ENCODE measurements at regions not wholly inside any gene's neighbourhood (a gene's known extent, or its start where the extent isn't known, plus 50 kb on each side); places are given as distances from the start of the nearest gene placed in this dataset.

DNA sequence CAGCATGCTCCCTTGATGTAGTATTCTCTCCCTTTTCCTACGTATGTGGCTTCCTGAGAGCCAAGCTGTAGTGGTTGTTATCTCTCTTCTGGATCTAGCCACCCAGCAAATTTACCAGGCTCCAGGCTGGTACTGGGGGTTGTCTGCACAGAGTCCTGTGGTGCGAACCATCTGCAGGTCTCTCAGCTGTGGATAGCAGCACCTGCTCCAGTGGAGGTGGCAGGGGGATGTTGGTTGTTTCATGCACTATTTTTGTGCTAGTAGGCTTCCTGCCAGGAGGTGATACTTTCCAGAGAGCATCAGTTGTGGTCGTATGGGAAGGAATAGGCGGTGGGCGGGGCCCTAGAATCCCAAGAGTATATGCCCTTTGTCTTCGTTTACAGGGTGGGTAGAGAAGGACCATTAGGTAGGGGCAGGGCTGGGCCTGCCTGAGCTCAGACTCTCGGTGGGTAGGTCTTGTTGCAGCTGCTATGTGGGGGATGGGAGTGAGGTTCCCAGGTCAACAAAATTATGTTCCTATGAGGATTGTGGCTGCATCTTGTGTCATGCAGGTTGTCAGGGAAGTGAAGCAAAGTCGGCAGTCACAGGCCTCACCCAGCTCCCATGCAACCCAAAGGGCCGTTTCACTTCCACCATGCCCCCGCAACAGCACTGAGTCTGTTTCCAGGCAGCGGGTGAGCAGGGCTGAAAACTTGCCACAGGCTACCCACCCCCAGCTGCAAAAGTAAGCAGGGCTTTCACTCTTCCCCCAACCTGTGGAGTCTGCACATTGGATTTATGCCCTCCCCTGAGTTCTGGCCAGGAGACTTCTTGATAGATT lies 1139.5 kb downstream of the BCL11A start:
- Mint-ChIP-seq H3K4me3 (no peak overlapping the region), H3K27me3 (no peaks in the 10 kb centered on the region), H3K9me3 (peaks cover 10 to 48% of the 10 kb centered on the region in 2 donors), H3K36me3 (ENCODE audit: insufficient read depth) (no peaks in the 10 kb centered on the region), H3K4me1 (ENCODE audit: low read depth in 2 of 2) (no peaks in the 10 kb centered on the region), H3K27ac (no peak overlapping the region)
- DNase-seq: no peak
- ATAC-seq (replicated peaks): no peak

DNA sequence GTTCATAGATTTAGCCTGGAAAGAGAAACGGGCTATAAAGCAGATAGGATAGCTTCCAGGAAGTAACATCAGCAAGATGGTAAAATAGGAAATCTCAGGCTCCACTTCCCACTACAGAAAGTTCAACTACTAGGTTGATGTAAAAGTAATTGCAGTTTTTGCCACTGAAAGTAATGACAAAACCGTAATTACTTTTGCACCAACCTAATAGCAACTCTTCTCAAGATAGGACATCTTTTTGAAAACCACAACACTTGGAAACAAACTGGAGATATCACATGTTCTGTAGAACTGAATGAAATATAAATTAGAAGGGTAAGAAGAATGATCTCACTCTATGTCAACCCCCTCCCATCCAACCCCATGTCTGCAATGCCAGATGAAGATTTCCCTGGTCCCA lies 1154.3 kb downstream of the BCL11A start:
- no peak for DNase-seq
- no peaks in the 10 kb centered on the region for H3K4me1 Mint-ChIP-seq (ENCODE audit: low read depth in 2 of 2)
- H3K36me3 Mint-ChIP-seq (ENCODE audit: insufficient read depth): no peaks in the 10 kb centered on the region
- H3K4me3 Mint-ChIP-seq: no peak overlapping the region
- peaks cover 0 to 6% of the 10 kb centered on the region in 2 donors for H3K9me3 Mint-ChIP-seq
- H3K27ac Mint-ChIP-seq: no peak overlapping the region
- no peaks in the 10 kb centered on the region for H3K27me3 Mint-ChIP-seq
- no peak for ATAC-seq (replicated peaks)

- Mint-ChIP-seq H3K27me3 (no peaks in the 10 kb centered on the region), H3K4me1 (ENCODE audit: low read depth in 2 of 2) (no peaks in the 10 kb centered on the region), H3K36me3 (ENCODE audit: insufficient read depth) (no peaks in the 10 kb centered on the region), H3K9me3 (peaks cover 0 to 9% of the 10 kb centered on the region in 2 donors), H3K4me3 (no peak overlapping the region), H3K27ac (no peak overlapping the region)
- ATAC-seq (replicated peaks) (no peak), DNase-seq (no peak)
Measured at GRCh38 chr2:59398081-59398480, 1155.4 kb downstream of the BCL11A start.

- Mint-ChIP-seq H3K4me1 (ENCODE audit: low read depth in 2 of 2) (no peaks in the 10 kb centered on the region), H3K9me3 (peaks cover 2 to 13% of the 10 kb centered on the region in 2 donors), H3K36me3 (ENCODE audit: insufficient read depth) (no peaks in the 10 kb centered on the region), H3K27ac (no peak overlapping the region), H3K27me3 (no peaks in the 10 kb centered on the region), H3K4me3 (no peak overlapping the region)
- no peak for ATAC-seq (replicated peaks)
- no peak for DNase-seq
Measured at GRCh38 chr2:59395119-59395518, 1154.0 kb upstream of the FANCL start.

- H3K9me3 Mint-ChIP-seq: peaks cover 8 to 17% of the 10 kb centered on the region in 2 donors
- no peak overlapping the region for H3K4me3 Mint-ChIP-seq
- no peak for DNase-seq
- ATAC-seq (replicated peaks): no peak
- H3K4me1 Mint-ChIP-seq (ENCODE audit: low read depth in 2 of 2): no peaks in the 10 kb centered on the region
- H3K27ac Mint-ChIP-seq: no peak overlapping the region
- no peaks in the 10 kb centered on the region for H3K36me3 Mint-ChIP-seq (ENCODE audit: insufficient read depth)
- no peaks in the 10 kb centered on the region for H3K27me3 Mint-ChIP-seq
Measured at GRCh38 chr2:59391896-59392295, 1150.8 kb upstream of the FANCL start.

- DNase-seq (no peak), ATAC-seq (replicated peaks) (no peak)
- Mint-ChIP-seq H3K27me3 (no peaks in the 10 kb centered on the region), H3K36me3 (ENCODE audit: insufficient read depth) (no peaks in the 10 kb centered on the region), H3K27ac (no peak overlapping the region), H3K9me3 (peaks cover 15 to 19% of the 10 kb centered on the region in 2 donors), H3K4me1 (ENCODE audit: low read depth in 2 of 2) (no peaks in the 10 kb centered on the region), H3K4me3 (no peak overlapping the region)
Measured at GRCh38 chr2:59390581-59390980, 1149.5 kb upstream of the FANCL start.

GRCh38 chr2:59389240-59389639 lies 1148.1 kb upstream of the FANCL start:
- Mint-ChIP-seq H3K36me3 (ENCODE audit: insufficient read depth) (no peaks in the 10 kb centered on the region), H3K4me3 (no peak overlapping the region)
- no peak for ATAC-seq (replicated peaks)

DNA sequence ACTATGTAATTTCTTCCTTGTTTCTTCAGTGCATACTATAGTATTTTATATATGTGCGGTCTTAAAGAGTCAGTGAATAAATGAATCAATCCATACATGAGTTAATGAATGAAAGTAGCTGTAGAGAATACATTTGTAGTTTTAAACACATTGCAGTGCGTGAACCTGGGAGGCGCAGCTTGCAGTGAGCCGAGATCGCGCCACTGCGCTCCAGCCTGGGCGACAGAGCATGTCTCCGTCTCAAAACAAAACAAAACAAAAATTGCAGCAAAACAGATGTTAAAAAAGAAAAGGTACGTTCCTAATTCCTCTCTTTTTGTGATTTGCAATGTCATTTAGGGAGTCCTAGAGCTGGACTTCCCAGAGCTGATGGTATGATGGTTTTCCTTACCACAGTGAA lies 1144.8 kb upstream of the FANCL start:
- no peaks in the 10 kb centered on the region for H3K27me3 Mint-ChIP-seq
- no peak for ATAC-seq (replicated peaks)
- no peak overlapping the region for H3K27ac Mint-ChIP-seq
- no peaks in the 10 kb centered on the region for H3K4me1 Mint-ChIP-seq (ENCODE audit: low read depth in 2 of 2)
- no peak overlapping the region for H3K4me3 Mint-ChIP-seq
- peaks cover 13 to 15% of the 10 kb centered on the region in 2 donors for H3K9me3 Mint-ChIP-seq
- DNase-seq: no peak
- H3K36me3 Mint-ChIP-seq (ENCODE audit: insufficient read depth): no peaks in the 10 kb centered on the region

More at GRCh38 chr2:59389240-59389639, 1148.1 kb upstream of the FANCL start:
- H3K9me3 Mint-ChIP-seq: peaks cover 15 to 17% of the 10 kb centered on the region in 2 donors
- no peaks in the 10 kb centered on the region for H3K4me1 Mint-ChIP-seq (ENCODE audit: low read depth in 2 of 2)
- DNase-seq: no peak
- no peak overlapping the region for H3K27ac Mint-ChIP-seq
- no peaks in the 10 kb centered on the region for H3K27me3 Mint-ChIP-seq

- Mint-ChIP-seq H3K27me3 (no peaks in the 10 kb centered on the region), H3K27ac (no peak overlapping the region), H3K4me1 (ENCODE audit: low read depth in 2 of 2) (no peaks in the 10 kb centered on the region), H3K36me3 (ENCODE audit: insufficient read depth) (no peaks in the 10 kb centered on the region), H3K9me3 (peaks cover 12 to 18% of the 10 kb centered on the region in 2 donors), H3K4me3 (no peak overlapping the region)
- no peak for DNase-seq
- ATAC-seq (replicated peaks): no peak
Measured at GRCh38 chr2:59383473-59383872, 1142.3 kb upstream of the FANCL start.

DNA sequence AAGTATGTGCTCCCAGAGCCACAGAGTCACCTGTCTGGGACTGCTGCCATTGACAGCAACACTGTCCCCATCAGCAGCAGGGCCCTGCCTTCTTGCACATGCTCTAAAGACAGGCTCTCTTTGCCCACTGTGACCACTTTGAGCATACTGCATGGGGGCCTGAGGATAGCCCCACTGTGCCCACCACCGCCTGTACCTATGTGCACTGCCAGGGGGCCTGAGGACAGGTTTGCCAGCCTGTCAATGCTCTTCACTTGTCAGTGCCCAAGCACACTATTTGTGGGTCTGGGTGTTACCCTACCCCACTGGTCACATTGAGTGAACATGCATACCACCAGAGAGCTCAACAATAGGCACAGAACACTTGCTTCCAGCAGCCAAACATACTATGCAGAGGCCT lies 1137.0 kb upstream of the FANCL start:
- ATAC-seq (replicated peaks) (no peak), DNase-seq (no peak)
- Mint-ChIP-seq H3K9me3 (peaks cover 9 to 13% of the 10 kb centered on the region in 2 donors), H3K4me1 (ENCODE audit: low read depth in 2 of 2) (no peaks in the 10 kb centered on the region), H3K27ac (no peak overlapping the region), H3K36me3 (ENCODE audit: insufficient read depth) (no peaks in the 10 kb centered on the region), H3K4me3 (no peak overlapping the region), H3K27me3 (no peaks in the 10 kb centered on the region)

DNA sequence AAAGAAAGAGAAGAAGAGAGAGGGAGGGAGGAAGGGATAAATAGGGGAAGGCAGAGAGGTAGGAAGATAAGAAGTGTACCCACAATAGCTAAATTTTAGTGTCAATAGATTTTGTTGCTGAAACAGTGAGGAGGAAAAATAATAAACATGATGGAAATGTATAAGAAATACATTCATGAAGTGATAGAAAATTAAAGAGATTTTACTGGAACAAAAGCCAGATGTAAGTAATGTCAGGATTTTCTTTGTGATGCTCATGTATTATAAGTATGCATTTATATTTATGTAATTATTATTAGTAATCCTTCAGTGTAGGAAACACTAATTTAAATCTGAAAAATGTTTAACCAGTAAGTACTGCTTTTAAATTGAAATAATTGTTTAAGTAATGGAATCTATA lies 1125.2 kb upstream of the FANCL start:
- no peak overlapping the region for H3K27ac Mint-ChIP-seq
- no peak overlapping the region for H3K4me3 Mint-ChIP-seq
- no peaks in the 10 kb centered on the region for H3K27me3 Mint-ChIP-seq
- no peak for DNase-seq
- no peaks in the 10 kb centered on the region for H3K36me3 Mint-ChIP-seq (ENCODE audit: insufficient read depth)
- peaks cover 0 to 6% of the 10 kb centered on the region in 2 donors for H3K9me3 Mint-ChIP-seq
- ATAC-seq (replicated peaks): no peak
- H3K4me1 Mint-ChIP-seq (ENCODE audit: low read depth in 2 of 2): no peaks in the 10 kb centered on the region

DNA sequence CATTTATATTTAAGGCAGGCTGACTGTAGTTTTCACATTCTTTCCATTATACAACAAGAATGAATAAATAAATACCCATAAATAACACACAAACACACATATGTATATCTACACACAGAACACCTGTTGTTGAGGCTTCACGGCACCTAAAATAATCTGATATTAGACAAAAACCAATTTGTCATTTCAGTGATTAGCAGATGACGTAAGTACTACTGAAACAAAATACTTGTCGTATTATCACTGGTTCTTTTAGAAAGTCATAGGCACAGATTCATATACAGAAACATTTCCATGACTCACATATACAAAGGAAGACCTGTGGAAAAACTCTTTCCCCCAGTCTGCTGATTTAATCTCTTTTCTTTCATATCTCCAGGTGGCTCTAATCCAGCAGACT lies 1113.4 kb upstream of the FANCL start:
- H3K36me3 Mint-ChIP-seq (ENCODE audit: insufficient read depth): no peaks in the 10 kb centered on the region
- DNase-seq (no peak), ATAC-seq (replicated peaks) (no peak)
- H3K4me3 Mint-ChIP-seq: no peak overlapping the region
- H3K9me3 Mint-ChIP-seq: peaks cover 0 to 3% of the 10 kb centered on the region in 2 donors
- H3K27ac Mint-ChIP-seq: no peak overlapping the region
- H3K27me3 Mint-ChIP-seq: no peaks in the 10 kb centered on the region
- H3K4me1 Mint-ChIP-seq (ENCODE audit: low read depth in 2 of 2): no peaks in the 10 kb centered on the region

DNA sequence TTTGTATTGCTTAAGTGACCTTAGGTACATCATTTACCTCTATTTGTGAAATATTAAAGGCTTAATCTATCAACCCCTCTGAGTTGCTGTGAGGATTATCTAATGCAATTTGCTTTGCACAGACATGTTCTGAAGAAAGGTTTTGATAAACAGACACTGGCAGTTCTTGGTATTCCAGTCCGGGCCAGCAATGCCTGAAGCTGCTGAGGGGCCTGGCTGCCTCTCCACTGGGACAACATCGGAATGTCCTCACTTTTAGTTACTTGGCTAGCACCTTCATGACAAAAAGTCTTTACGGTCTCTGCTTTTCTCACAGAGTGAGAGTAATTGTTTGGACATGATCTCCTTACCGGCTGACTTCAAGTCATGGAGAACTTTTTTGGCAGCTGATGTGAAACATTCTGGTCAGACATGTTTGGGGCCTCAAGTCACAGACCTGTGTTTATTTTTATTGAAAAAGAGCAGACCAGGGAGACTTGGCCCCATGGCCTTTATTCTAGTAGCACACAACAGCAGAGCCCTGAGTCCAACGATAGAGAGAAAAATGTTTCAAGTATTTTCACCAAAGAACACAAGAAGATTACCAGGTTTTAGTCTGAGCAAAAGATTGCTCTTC lies 1112.3 kb upstream of the FANCL start:
- DNase-seq: no peak
- H3K27me3 Mint-ChIP-seq: no peaks in the 10 kb centered on the region
- ATAC-seq (replicated peaks): no peak
- H3K36me3 Mint-ChIP-seq (ENCODE audit: insufficient read depth): no peaks in the 10 kb centered on the region
- H3K4me3 Mint-ChIP-seq: no peak overlapping the region
- no peaks in the 10 kb centered on the region for H3K4me1 Mint-ChIP-seq (ENCODE audit: low read depth in 2 of 2)
- no peak overlapping the region for H3K27ac Mint-ChIP-seq
- H3K9me3 Mint-ChIP-seq: peaks cover 0 to 3% of the 10 kb centered on the region in 2 donors

GRCh38 chr2:59342166-59342565 lies 1101.0 kb upstream of the FANCL start:
- Mint-ChIP-seq H3K4me3 (no peak overlapping the region), H3K9me3 (peaks cover 13 to 23% of the 10 kb centered on the region in 2 donors), H3K27ac (no peak overlapping the region), H3K36me3 (ENCODE audit: insufficient read depth) (no peaks in the 10 kb centered on the region), H3K27me3 (no peaks in the 10 kb centered on the region), H3K4me1 (ENCODE audit: low read depth in 2 of 2) (no peaks in the 10 kb centered on the region)
- DNase-seq: no peak
- ATAC-seq (replicated peaks): no peak
